AG04450 (cell line): ENCODE measurements at regions not wholly inside any gene's neighbourhood (a gene's known extent, or its start where the extent isn't known, plus 50 kb on each side); places are given as distances from the start of the nearest gene placed in this dataset.

ENCODE experiments used
- CTCF ChIA-PET: fragments of 300-600, 350-600 bp; formaldehyde crosslinking; extraction: SDS; loops from one replicate; lab custom pipeline; 2022; ENCODE audit warnings: antibody characterized with exemption, inconsistent platforms; lab: Charles Lee
- POLR2A ChIA-PET: fragments of 350-600 bp; formaldehyde crosslinking; extraction: SDS; loops from one replicate; lab custom pipeline; 2021; ENCODE audit warnings: antibody characterized with exemption, inconsistent platforms; lab: Yijun Ruan, JAX
- DNase-seq: peaks from one replicate; pipeline ENCODE4 v3.0.0-alpha.2; 2011; ENCODE audit warnings: low read depth, low spot score
- H3K27ac ChIP-seq: one replicate; pipeline ENCODE4 v1.5.1; 2012; ENCODE audit warnings: low read depth, low read length, control low read depth
- H3K27me3 ChIP-seq: one replicate; pipeline ENCODE4 v1.6.0; 2012; ENCODE audit warnings: low read length; ENCODE audit not compliant: control insufficient read depth, insufficient read depth
- H3K4me3 ChIP-seq: 2 replicates; pipeline ENCODE4 v1.5.1; 2011; ENCODE audit warnings: mild to moderate bottlenecking, low read depth, low read length, control low read depth
- H3K9me3 ChIP-seq: 2 replicates; pipeline ENCODE4 v1.5.1; 2012; ENCODE audit warnings: low read length; ENCODE audit not compliant: control insufficient read depth, insufficient read depth
- TF ChIP-seq, protein P1 (sequence below): IDR thresholded peaks from 2 replicates; pipeline ENCODE4 v1.5.1; 2011; ENCODE audit warnings: low read depth, low read length, control low read depth, inconsistent platforms

DNA sequence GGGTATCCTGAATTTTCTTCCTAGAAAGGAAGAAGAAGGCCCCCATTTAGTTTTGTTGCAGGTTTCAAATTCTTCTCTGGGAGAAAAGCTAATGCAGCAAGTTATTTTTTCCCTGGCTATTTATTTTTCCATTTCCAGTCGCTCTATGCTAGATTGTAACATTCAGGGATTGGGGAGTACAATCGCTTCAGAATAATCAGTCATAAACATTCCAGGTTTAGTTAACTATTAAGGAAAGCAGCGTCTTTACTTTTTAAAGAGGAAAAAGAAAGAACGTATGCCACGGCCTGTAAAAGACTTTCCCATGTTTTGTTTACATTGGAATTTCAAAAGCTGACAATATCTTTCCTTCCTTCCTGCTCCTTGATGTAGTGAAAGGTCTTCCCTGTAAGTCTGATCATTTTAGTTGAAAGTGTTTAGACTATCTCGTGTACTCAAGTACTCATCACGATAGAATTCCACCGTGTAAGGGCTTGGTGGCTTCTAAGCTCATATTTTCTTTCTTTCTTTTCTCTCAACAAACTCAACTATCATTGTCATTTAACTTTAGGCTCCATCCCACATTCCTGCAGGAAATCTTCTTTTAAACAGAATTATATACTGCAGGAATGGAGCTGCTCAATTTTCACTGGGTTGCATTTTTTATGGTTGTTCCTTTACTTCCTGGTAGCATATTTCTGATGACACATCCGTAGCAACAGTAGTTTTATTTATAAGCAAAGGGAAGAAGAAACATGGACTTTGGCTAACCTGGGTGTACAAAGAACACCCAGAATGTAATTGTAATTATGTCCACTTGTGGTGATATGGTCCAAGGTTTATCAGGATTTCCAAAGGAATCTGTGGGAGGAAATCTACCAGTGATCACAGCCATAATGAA lies 213.1 kb upstream of the FAT1 start:
- no peaks in the 10 kb centered on the region for H3K9me3 ChIP-seq
- no peak overlapping the region; the same call in none of the 2 replicates for H3K4me3 ChIP-seq
- DNase-seq, result no peak
- no peaks in the 10 kb centered on the region for H3K27me3 ChIP-seq
- CTCF ChIA-PET, result interaction anchor here (0.6 to 1.0 kb wide), 4 partner anchors 34 to 267 kb away, joined by 3 to 5 read pairs (median 3); no protein-coding TSS in a partner anchor
- TF ChIP-seq, protein P1, sequence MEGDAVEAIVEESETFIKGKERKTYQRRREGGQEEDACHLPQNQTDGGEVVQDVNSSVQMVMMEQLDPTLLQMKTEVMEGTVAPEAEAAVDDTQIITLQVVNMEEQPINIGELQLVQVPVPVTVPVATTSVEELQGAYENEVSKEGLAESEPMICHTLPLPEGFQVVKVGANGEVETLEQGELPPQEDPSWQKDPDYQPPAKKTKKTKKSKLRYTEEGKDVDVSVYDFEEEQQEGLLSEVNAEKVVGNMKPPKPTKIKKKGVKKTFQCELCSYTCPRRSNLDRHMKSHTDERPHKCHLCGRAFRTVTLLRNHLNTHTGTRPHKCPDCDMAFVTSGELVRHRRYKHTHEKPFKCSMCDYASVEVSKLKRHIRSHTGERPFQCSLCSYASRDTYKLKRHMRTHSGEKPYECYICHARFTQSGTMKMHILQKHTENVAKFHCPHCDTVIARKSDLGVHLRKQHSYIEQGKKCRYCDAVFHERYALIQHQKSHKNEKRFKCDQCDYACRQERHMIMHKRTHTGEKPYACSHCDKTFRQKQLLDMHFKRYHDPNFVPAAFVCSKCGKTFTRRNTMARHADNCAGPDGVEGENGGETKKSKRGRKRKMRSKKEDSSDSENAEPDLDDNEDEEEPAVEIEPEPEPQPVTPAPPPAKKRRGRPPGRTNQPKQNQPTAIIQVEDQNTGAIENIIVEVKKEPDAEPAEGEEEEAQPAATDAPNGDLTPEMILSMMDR, result peak; percentile 40
- POLR2A ChIA-PET, result interaction anchor here (1.0 to 1.1 kb wide), 2 partner anchors 213 to 282 kb away, joined by 3 read pairs; partner anchors contain the start of gene FAT1
- H3K27ac ChIP-seq, result no peak overlapping the region

DNA sequence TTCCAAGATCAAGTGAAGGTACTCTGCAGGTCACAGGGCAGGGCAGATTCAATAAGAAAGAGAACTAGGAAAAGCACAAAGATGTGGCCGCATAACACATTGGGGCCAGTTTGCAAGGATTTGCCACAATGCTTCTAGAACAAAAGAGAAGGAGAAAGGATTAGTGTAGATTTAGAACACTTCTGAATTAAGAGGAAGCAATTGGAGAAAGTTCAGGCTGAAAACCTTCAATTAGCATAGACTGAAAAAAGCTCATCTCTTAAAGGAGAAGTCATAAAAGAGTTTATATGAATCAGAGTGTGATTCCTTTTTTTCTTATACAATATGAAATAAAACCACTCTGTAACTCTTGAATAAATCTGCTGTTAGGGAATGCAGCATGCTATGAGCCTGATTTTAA lies 215.6 kb upstream of the FAT1 start:
- TF ChIP-seq, protein P1, result no peak
- H3K27me3 ChIP-seq, result no peaks in the 10 kb centered on the region
- H3K9me3 ChIP-seq, result no peaks in the 10 kb centered on the region
- no peak overlapping the region for H3K27ac ChIP-seq
- no peak for DNase-seq
- CTCF ChIA-PET, result interaction anchor here (0.6 kb wide), 1 partner anchor 699 kb away, joined by 6 read pairs; no protein-coding TSS in a partner anchor
- H3K4me3 ChIP-seq, result no peak overlapping the region
- POLR2A ChIA-PET, result no interaction called here

DNA sequence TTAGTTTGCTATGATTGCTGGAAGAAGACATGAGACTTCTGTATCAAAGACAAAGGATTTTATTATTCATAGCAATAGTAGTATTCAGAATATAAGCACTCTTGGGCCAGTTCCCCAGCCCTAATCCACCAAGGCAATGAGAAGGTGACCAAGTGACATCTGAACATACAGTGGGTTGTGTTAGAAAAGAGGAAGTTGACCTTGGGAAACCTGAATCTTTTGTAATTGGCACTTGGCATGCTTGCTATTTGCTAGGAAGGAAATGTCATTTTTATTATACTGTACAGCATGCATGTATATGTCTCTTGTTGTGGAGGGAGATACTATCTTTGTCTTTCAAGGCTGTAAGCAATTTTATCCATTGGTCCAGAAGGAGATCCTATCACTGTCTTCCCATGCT lies 216.1 kb upstream of the FAT1 start:
- ChIA-PET POLR2A (no interaction called here), CTCF (no interaction called here)
- H3K4me3 ChIP-seq, result no peak overlapping the region
- no peaks in the 10 kb centered on the region for H3K9me3 ChIP-seq
- DNase-seq, result no peak
- H3K27me3 ChIP-seq, result no peaks in the 10 kb centered on the region
- no peak overlapping the region for H3K27ac ChIP-seq
- TF ChIP-seq, protein P1, result no peak

DNA sequence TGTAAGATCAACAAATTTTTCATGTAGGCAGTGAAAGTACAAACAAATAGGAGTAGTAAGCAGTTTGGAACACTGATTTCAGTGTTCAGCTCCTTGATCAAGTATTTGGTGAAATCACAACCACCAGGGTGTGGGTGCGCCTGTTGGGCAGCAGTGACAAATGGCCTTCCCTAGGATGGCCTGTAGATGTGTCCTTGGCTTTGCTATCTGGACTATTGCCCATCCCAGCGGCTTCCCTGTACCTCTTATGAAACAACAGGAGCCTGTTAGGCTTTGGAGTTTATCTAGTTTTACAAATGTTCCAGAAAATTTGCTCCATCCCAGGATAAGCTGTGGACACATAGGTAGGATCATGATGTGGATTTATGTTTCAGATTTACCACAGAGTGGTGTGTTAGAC lies 216.8 kb upstream of the FAT1 start:
- DNase-seq, result no peak
- Histone ChIP-seq H3K4me3 (no peak overlapping the region), H3K27ac (no peak overlapping the region), H3K9me3 (no peaks in the 10 kb centered on the region), H3K27me3 (no peaks in the 10 kb centered on the region)
- TF ChIP-seq, protein P1, result no peak
- ChIA-PET POLR2A (no interaction called here), CTCF (no interaction called here)

DNA sequence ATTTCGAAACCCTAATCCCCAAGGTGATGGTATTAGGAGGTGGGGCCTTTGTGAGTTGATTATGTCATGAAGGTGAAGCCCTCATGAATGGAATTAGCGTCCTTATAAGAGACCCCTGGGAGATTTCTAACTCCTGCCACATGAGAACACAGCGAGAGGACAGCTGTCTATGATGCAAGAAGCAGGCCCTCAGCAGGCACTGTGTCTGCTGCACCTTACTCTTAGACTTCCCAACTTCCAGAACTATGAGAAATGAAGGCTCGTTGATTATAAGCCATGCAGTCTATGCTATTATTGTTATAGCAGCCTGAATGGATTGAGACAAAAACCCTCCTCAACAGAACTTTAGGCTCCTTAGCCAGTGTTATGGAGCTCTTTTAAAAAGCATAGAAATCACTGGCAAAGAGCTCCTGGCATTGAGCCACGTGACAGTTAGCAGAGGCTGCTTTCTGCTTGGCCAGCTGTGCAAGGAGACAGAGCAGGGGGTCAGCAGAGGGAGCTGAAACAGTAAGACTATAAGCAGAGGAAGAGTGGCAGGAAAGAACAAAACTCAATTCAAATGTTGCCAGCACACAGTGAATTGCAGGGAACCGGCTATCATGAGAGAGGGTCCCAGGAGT lies 219.2 kb upstream of the FAT1 start:
- ChIA-PET CTCF (interaction anchor here (1.0 to 1.6 kb wide), 3 partner anchors 16 to 270 kb away, joined by 3 to 5 read pairs (median 3); no protein-coding TSS in a partner anchor), POLR2A (no interaction called here)
- DNase-seq, result no peak
- Histone ChIP-seq H3K27me3 (no peaks in the 10 kb centered on the region), H3K4me3 (no peak overlapping the region), H3K27ac (no peak overlapping the region), H3K9me3 (no peaks in the 10 kb centered on the region)
- TF ChIP-seq, protein P1, result peak; percentile 36
